ENCODE measurements at regions not wholly inside any gene's neighbourhood (a gene's known extent, or its start where the extent isn't known, plus 50 kb on each side); places are given as distances from the start of the nearest gene placed in this dataset.

- Mint-ChIP-seq H3K36me3 (ENCODE audit: low read depth) (no peaks in the 10 kb centered on the region), H3K27me3 (ENCODE audit: low read depth) (no peaks in the 10 kb centered on the region), H3K4me3 (no peak overlapping the region), H3K27ac (no peak overlapping the region), H3K9me3 (peaks cover 18% of the 10 kb centered on the region), H3K4me1 (no peaks in the 10 kb centered on the region)
- no peak for TF ChIP-seq CTCF (IDR thresholded peaks at IDR 0.05; ENCODE audit: unreplicated experiment in 3 of 3)
Observed at GRCh38 chr6:10128721-10129120, 286.2 kb downstream of the TFAP2A start.

GRCh38 chr6:10122164-10122563 lies 292.7 kb downstream of the TFAP2A start:
- H3K9me3 Mint-ChIP-seq = peaks cover 9% of the 10 kb centered on the region
- no peak overlapping the region for H3K27ac Mint-ChIP-seq
- H3K36me3 Mint-ChIP-seq (ENCODE audit: low read depth) = no peaks in the 10 kb centered on the region
- no peaks in the 10 kb centered on the region for H3K27me3 Mint-ChIP-seq (ENCODE audit: low read depth)
- H3K4me1 Mint-ChIP-seq = no peaks in the 10 kb centered on the region
- no peak for TF ChIP-seq CTCF (IDR thresholded peaks at IDR 0.05; ENCODE audit: unreplicated experiment in 3 of 3)
- H3K4me3 Mint-ChIP-seq = no peak overlapping the region

GRCh38 chr6:10112871-10113549 lies 301.9 kb downstream of the TFAP2A start:
- Mint-ChIP-seq H3K9me3 (peaks cover 4% of the 10 kb centered on the region), H3K4me1 (peaks cover 14% of the 10 kb centered on the region), H3K27ac (no peak overlapping the region), H3K36me3 (ENCODE audit: low read depth) (no peaks in the 10 kb centered on the region), H3K27me3 (ENCODE audit: low read depth) (peaks cover 43% of the 10 kb centered on the region), H3K4me3 (peak overlapping the region in 2 of 3 experiments; percentile 30 to 39)
- TF ChIP-seq CTCF (IDR thresholded peaks at IDR 0.05; ENCODE audit: unreplicated experiment in 3 of 3) = no peak

GRCh38 chr6:10111975-10112374 lies 302.9 kb downstream of the TFAP2A start:
- Mint-ChIP-seq H3K4me1 (peaks cover 14% of the 10 kb centered on the region), H3K9me3 (no peaks in the 10 kb centered on the region), H3K4me3 (no peak overlapping the region), H3K27ac (no peak overlapping the region), H3K36me3 (ENCODE audit: low read depth) (no peaks in the 10 kb centered on the region), H3K27me3 (ENCODE audit: low read depth) (peaks cover 46% of the 10 kb centered on the region)
- no peak for TF ChIP-seq CTCF (IDR thresholded peaks at IDR 0.05; ENCODE audit: unreplicated experiment in 3 of 3)

GRCh38 chr6:10101551-10102252 lies 313.2 kb downstream of the TFAP2A start:
- Mint-ChIP-seq H3K36me3 (ENCODE audit: low read depth) (no peaks in the 10 kb centered on the region), H3K27ac (peak overlapping the region in 1 of 3 experiments; percentile 21), H3K4me1 (peaks cover 9% of the 10 kb centered on the region), H3K27me3 (ENCODE audit: low read depth) (peaks cover 10% of the 10 kb centered on the region), H3K9me3 (no peaks in the 10 kb centered on the region), H3K4me3 (no peak overlapping the region)
- TF ChIP-seq CTCF (IDR thresholded peaks at IDR 0.05; ENCODE audit: unreplicated experiment in 3 of 3) = no peak

All from nephron (organoid).